Fibroblast of skin of right quadriceps (primary cell): ENCODE measurements at regions not wholly inside any gene's neighbourhood (a gene's known extent, or its start where the extent isn't known, plus 50 kb on each side); places are given as distances from the start of the nearest gene placed in this dataset.
"Not testable (repeated sequence)": the region's sequence is repeated elsewhere in the genome, so short reads cannot be mapped to it uniquely, and the experiment has no call there.

ENCODE experiments used
- DNase-seq: peaks from one replicate; pipeline ENCODE4 v3.0.0-alpha.2; 2013

GRCh38 chr3:181604267-181604666 lies 107.5 kb upstream of the SOX2 start:
- no peak for DNase-seq

GRCh38 chr3:181596126-181596525 lies 115.6 kb upstream of the SOX2 start:
- DNase-seq, result no peak

DNA sequence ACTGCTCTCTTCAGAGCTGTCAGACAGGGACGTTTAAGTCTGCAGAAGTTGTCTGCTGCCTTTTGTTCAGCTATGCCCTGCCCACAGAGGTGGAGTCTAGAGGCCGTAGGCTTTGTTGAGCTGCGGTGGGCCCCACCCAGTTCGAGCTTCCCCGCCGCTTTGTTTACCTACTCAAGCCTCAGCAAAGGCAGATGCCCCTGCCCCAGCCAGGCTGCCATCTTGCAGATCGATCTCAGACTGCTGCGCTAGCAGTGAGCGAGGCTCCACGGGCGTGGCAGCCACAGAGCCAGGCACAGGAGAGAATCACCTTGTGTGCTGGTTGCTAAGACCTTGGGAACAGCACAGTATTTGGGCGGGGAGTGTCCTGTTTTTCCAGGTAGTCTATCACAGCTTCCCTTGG lies 120.8 kb upstream of the SOX2 start:
- not testable (repeated sequence) for DNase-seq

- no peak for DNase-seq
Measured at GRCh38 chr3:181582619-181583018, 129.1 kb upstream of the SOX2 start.

DNA sequence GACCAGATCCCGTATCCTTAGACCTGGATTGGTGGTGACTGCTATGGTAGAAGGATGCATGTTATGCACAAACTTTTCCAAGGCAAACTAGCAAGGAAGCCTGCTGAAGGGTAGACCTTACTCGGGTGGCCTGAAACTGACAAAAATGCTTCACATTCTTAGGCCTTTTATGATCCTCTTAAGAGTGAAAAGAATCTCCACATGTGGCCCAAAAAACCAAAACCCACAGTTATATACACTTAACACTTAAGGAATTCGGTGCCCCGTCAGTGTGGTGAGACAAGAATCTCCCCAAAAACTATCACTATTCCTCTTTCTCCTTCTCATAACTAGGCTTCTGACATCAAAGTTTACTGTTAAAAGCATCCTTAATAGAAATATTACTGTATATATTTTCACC lies 130.1 kb upstream of the SOX2 start:
- DNase-seq, result peak; percentile 62

- DNase-seq, result no peak
Measured at GRCh38 chr3:181578743-181579142, 133.0 kb upstream of the SOX2 start.

DNA sequence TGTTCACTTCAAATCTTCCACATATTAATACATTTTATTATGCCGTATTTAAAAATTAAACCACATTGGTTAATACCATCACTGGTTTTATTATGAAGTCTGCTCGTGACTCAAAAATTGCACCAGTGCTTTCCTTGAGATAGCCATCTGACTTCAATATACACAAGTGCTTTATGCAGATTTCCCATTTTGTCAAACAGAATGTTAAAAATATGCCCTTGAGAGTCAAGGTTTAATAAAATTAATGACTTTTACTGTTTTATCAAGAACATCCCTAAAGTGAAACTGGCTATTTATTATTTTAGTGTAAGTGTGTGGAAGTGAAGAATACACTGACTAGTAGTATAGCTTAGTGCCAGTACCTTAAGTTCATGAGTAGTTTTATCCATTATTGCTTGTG lies 139.3 kb upstream of the SOX2 start:
- DNase-seq, result no peak

GRCh38 chr3:181570472-181570871 lies 141.3 kb upstream of the SOX2 start:
- DNase-seq, result no peak

DNA sequence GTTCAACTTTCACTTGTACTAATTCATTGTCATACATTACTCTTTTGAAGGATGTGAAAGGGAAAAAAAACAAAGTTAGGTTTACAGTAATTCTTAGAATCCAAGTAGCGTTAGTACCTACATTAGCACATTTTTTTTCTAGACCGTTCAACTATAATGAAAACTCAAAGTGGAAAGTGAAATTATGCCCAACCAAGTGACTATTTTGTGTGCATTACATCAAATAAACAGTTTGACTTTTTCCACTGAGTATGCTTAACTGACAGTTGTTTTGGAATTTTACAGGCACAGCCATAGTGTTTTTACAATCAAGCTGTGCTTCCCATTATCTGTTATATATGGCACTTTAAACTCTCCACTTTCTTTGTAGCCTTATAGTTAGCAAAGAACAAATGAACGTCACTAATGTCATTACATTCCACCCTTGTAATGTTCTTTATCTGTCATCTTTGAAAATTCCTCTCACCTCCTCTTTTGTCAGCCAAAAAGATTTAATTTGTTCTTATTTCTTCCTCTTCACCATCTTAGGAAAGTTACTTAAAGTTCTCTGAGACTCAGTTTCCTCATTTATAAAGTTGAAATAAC lies 142.3 kb upstream of the SOX2 start:
- no peak for DNase-seq

DNA sequence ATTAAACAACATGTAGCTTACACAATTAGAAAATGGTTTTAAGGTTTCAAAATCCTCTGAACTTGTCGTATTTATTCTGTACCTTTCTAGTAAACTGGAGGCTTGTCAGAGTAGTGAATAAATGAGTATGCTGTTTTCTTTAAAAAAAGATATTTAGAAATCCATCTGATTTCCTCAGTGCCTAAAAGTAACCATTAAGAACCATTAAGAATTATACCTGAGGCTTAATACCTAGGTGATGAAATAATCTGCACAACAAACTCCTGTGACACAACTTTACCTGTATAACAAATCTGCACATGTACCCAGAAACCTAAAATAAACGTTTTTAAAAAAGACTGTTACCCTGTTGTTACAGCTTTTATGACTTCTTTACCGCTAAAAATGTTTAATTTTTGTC lies 143.0 kb upstream of the SOX2 start:
- DNase-seq, result no peak

- peak; percentile 2 for DNase-seq
Measured at GRCh38 chr3:181568248-181568647, 143.5 kb upstream of the SOX2 start.

DNA sequence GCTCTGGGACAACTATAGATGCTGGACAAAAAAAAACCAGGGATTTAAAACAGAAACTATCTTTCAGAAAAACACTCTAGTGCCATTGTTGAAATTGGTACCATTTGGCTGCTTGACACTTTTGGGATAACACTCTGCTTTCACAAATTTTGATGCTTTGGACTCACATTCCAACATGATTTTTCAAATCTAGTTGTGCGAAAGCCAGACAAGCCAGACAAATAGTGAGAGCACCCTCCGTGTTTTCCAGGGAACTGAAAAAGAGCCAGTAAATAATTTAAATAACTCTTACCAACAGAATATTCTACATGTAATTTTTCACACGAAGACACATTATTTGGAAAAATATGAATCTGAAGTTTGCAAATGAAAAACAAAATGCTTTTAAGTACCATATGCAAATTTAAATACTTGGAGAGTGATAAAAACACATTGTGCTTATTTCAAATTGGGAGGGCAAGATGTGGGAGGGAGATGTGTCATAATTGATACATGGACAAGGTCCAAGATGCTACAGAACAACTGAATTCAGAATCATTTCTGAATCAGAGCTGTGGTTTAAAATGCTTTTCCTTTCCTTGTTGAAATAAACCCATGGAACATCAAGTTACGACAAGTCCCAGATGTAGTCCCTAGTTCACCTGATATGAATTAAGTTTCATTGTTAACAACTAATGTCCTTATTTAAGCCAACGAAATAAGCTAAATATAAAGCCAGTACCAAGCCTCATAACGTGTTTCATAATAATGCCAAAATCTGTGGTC lies 144.2 kb upstream of the SOX2 start:
- DNase-seq, result peak; percentile 51

DNA sequence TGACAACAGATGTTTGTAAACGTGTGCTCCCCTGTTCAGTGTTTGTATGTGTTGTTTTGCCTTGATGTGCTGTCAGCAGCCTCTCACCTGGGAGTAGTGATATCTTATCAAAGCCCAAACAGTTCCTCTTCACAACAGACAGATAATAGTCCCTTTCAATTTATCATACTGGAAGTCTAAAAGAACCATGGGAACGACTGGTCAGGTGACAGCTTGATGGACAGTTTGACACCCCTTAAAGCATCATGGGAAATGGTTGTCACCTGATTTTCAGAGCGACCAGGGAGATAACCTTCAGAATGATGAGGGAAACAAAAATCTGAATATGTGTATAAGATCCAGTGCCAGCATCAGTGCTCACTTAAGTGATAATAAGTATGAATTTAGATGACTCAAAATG lies 146.3 kb upstream of the SOX2 start:
- no peak for DNase-seq

GRCh38 chr3:181564222-181564621 lies 147.5 kb upstream of the SOX2 start:
- DNase-seq, result no peak

DNA sequence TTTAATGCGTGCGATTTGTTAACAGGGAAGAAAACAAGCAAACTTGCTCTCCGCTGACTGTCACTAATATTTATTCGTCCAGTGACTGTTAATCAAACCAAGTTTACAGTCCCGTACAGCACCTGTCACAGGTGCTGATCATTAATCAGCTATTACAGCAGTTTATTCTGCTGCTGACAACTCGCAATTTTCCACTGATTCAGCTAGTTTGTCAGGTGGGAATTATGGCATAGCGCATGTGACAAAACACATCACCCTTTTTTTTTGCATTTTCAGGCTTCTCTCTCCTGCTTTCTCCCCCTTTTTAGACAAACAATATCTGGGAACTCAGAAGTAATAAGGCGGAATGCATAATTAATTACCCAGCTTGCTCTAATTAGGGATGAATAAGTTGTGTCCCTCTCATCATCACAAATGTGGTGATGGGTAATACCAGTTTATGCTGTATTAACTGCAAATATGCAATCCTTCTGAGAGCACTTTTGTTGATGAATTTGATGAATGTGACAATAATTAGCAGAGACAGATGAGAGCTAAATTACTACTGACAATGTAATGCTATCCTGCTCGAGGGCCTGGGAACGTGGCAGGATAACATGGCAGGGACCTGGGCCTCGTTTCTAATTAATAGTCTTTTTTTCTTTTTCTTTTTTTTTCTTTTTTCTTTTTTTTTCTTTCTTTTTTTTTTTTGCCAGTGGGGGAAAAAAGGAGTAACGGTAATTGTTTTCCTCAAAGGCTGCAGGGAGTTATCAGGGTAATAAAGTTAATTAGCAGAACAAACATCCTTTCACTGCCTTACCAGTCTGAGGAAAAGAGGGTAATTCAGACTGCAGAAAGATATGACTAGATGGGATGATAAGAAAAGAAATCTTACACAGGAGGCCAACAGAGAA lies 150.3 kb upstream of the SOX2 start:
- no peak for DNase-seq

- DNase-seq, result no peak
Measured at GRCh38 chr3:181558870-181559269, 152.9 kb upstream of the SOX2 start.

DNA sequence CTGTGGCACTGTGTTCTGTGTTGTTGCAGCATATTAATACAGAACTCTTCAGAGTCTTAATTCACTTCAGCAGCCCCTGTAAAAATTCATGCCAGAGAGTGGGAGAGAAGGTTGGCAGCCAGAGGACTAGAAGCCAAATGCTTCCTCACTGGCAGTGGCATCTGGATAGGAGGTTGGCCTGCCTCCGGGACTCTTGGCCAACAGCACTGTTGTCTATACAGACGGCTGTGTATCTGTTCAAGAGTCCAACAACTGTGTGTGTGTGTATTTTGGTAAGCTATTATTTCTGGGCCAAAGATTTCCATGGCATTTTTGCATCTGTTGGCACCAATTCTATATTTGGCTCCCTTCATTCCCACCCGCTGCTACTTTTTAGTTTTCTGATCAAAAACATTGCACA lies 156.0 kb upstream of the SOX2 start:
- DNase-seq, result no peak

DNA sequence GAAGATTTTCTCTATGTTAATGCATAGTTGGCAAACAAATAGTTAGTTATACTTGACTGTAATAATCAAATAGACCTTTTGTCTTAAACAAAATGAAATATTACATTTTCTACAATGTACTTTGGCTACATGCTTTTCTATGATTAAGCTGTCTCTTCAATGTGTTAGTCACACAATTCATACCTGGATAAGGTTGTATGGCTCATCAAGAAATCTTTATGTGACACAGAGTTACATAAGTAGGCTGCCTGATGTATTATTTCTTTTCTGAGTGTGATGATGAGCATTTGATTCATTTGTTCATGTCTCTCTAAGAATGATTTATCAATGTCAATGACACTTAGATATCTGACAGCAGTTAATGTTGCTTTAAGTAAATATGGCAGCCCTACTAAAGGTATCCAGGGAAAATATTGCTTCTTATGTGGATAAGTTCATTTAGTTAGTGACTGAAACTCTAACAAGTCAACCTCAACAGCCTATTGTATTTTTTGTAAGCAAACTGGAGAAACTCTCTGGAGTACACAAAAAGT lies 157.4 kb upstream of the SOX2 start:
- DNase-seq, result no peak

DNA sequence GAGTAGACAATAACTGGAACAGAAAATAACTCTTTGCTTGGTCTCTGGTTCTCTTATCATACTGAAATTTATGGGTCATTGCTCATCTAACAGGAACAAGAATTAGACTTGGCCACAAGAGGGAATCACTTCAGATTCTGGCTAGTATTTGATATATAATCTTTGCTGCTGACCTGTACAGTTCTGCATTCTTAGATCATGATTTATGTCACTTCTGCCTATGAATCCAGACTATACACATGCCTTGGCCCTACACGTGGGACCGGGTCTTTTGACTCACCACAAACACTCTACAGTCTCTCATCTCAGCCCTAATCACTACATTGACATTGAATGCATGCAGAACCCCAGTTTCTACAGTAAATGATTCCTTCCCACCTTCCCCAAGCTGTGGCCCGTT lies 162.5 kb upstream of the SOX2 start:
- no peak for DNase-seq

DNA sequence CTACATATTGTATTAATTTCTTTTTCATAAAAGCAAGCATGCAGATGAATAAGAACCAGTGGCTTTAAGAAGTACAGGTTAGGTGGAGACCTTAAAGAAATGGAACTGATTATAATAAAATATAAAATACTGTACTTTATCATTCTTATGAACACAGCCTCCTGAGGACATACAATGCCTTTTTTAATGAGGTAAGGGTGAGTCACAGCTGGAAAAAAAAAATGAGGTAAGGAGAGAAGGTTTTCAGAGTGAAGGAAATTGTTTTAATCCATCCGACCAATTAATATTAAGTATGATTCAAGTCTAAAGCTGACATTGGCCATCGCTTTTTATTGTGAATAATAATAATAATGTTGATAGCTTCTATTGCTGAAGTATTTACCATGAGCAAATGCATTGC lies 170.3 kb upstream of the SOX2 start:
- no peak for DNase-seq

GRCh38 chr3:181534781-181535221 lies 176.9 kb upstream of the SOX2 start:
- no peak for DNase-seq

DNA sequence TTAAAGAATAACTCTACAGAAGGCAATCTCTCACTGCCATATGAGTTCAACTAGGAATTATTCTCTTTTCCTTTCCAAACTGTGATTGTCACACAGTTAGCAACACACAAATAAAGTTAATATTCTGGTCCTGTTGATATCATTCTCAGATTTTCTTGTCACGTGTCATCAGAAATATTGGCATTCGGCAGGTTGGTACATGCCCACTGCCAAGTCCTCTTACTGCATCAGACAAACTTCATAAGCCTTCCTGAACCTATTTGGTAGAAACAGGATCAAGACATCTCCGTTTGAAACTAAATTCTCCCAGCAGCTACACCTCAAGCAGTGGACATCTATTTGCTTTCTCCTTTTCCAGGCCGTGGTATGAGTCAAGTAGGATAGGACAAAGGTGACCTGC lies 177.9 kb upstream of the SOX2 start:
- DNase-seq, result no peak

- no peak for DNase-seq
Measured at GRCh38 chr3:181530584-181530983, 181.1 kb upstream of the SOX2 start.

- DNase-seq, result no peak
Measured at GRCh38 chr3:181521831-181522230, 189.9 kb upstream of the SOX2 start.
